Stomach (tissue), 8 donors: ENCODE measurements at regions not wholly inside any gene's neighbourhood (a gene's known extent, or its start where the extent isn't known, plus 50 kb on each side); places are given as distances from the start of the nearest gene placed in this dataset.

ENCODE experiments used
- DNase-seq, 2 donors: peaks; one replicate each; pipeline versions ENCODE4 v3.0.0 to v3.0.0-alpha.2; 2013 to 2019
- H3K27ac ChIP-seq, 5 donors: fragments of 200-600 bp in 4 of 5; sonication (generic) in 4 of 5; one replicate each; pipeline ENCODE4 v1.5.1; 2013 to 2019; ENCODE audit warnings: mild to moderate bottlenecking in 1 of 5, moderate library complexity in 1 of 5
- H3K27me3 ChIP-seq, 3 donors: fragments of 200-600 bp; sonication (generic); one replicate each; pipeline ENCODE4 v1.5.1; 2017 to 2019; ENCODE audit warnings: mixed run types in 1 of 3
- H3K36me3 ChIP-seq, 4 donors: fragments of 200-600 bp; sonication (generic); 1 replicate in 3 of 4; 2 replicates in 1 of 4; pipeline ENCODE4 v1.5.1; 2016 to 2019
- H3K4me1 ChIP-seq, 4 donors: fragments of 200-600 bp; sonication (generic); one replicate each; pipeline ENCODE4 v1.5.1; 2016 to 2019
- H3K4me3 ChIP-seq, 4 donors: fragments of 200-600 bp; sonication (generic) in 3 of 4; one replicate each; pipeline ENCODE4 v1.5.1; 2016 to 2019; ENCODE audit warnings: mild to moderate bottlenecking in 1 of 4
- H3K9me3 ChIP-seq, 4 donors: fragments of 200-600 bp; sonication (generic); one replicate each; pipeline ENCODE4 v1.5.1; 2016 to 2019
- EP300 ChIP-seq: sonication (generic); formaldehyde crosslinking; IDR thresholded peaks from one replicate; pipeline ENCODE4 v1.6.1; 2017; ENCODE audit warnings: antibody characterized with exemption
- POLR2A ChIP-seq, 4 donors: fragments of 450-650 bp; IDR thresholded peaks; one replicate each; pipeline ENCODE4 v1.6.1; 2016; ENCODE audit warnings: antibody characterized with exemption in 4 of 4, control low read depth in 2 of 4, mild to moderate bottlenecking in 1 of 4, moderate library complexity in 1 of 4
- POLR2AphosphoS5 ChIP-seq, 3 donors: sonication (generic); formaldehyde crosslinking; IDR thresholded peaks; one replicate each; pipeline ENCODE4 v1.6.1; 2016; ENCODE audit warnings: antibody characterized with exemption in 3 of 3
- WGBS, 5 donors: extraction: QIAGEN DNeasy Blood & Tissue Kit in 3 of 5; methylation state at CpG; one replicate each; pipeline versions ENCODE4 v1.1.5 to v1.1.7; 2013 to 2018; 5-methylcytosine and 5-hydroxymethylcytosine counted together
- intact Hi-C: fragments of 100-400 bp; cut with DNase I; formaldehyde crosslinking; loops from one replicate; pipeline ENCODE4 v1.15.1; 2023; ENCODE audit warnings: low total_unique reads
- TF ChIP-seq, protein P1 (sequence below), 7 experiments: fragments of 450-650 bp in 4 of 7; fragments of 200-600 bp in 3 of 7; sonication (generic) in 3 of 7; IDR thresholded peaks; one replicate each; pipeline ENCODE4 v1.5.1; 2016 to 2019; ENCODE audit warnings: antibody characterized with exemption in 7 of 7, control low read depth in 2 of 7, mild to moderate bottlenecking in 1 of 7
- donor health status: healthy with polysubstance abuse.
- donor health status: Bipolar disorder and iron deficiency.
- donor health status: healthy.

DNA sequence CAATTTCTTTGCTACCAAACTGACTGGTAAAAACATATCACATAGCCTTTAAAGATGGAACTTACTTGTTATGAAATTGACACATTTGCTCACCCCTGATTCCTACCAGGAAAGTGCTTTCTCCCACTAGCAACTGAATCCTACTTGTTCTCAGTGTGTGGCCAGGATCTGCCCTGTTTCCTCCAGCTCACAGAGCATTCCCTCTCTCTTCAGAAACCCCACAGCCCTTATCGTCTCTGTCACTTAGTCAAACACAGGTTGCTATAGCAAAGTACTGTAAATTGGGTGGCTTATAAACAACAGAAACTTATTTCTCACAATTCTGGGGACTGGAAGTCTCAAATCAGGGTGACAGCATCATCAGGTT is 265.2 kb upstream of the BOD1L1 start:
- intact Hi-C loops = no loop called here
- no peaks in the 10 kb centered on the region for H3K36me3 ChIP-seq
- no peaks in the 10 kb centered on the region for H3K9me3 ChIP-seq
- TF ChIP-seq POLR2A (IDR thresholded peaks at IDR 0.05) (no peak), EP300 (no peak), POLR2AphosphoS5 (IDR thresholded peaks at IDR 0.05) (no peak)
- TF ChIP-seq, protein P1, sequence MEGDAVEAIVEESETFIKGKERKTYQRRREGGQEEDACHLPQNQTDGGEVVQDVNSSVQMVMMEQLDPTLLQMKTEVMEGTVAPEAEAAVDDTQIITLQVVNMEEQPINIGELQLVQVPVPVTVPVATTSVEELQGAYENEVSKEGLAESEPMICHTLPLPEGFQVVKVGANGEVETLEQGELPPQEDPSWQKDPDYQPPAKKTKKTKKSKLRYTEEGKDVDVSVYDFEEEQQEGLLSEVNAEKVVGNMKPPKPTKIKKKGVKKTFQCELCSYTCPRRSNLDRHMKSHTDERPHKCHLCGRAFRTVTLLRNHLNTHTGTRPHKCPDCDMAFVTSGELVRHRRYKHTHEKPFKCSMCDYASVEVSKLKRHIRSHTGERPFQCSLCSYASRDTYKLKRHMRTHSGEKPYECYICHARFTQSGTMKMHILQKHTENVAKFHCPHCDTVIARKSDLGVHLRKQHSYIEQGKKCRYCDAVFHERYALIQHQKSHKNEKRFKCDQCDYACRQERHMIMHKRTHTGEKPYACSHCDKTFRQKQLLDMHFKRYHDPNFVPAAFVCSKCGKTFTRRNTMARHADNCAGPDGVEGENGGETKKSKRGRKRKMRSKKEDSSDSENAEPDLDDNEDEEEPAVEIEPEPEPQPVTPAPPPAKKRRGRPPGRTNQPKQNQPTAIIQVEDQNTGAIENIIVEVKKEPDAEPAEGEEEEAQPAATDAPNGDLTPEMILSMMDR (IDR thresholded peaks at IDR 0.05) = no peak
- no peaks in the 10 kb centered on the region for H3K27me3 ChIP-seq
- H3K4me3 ChIP-seq = no peak overlapping the region
- no peak overlapping the region for H3K27ac ChIP-seq
- no peaks in the 10 kb centered on the region for H3K4me1 ChIP-seq
- no peak for DNase-seq
- 19 to 46% (median 30%) methylated on average over 1 of the region's 1 CpG for WGBS, 5 donors

DNA sequence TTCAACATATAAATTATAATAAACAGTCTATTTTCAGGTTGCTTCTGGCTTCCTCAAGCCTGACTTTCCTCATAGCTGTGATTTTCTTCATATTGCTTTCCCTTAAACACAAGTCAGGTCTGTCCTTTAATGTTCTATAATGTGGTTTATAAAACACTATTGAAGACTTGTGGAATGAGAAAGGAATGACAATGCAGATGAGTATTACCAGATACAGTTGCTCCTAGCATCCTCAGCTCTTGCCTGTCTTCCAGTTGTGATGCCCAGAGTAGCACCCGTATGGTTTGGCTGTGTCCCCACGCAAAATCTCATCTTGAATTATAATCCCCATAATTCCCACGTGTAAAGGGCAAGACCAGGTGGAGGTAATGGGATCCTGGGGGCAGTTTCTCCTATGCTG is 265.7 kb upstream of the BOD1L1 start:
- Histone ChIP-seq H3K27ac (no peak overlapping the region), H3K4me3 (no peak overlapping the region), H3K9me3 (no peaks in the 10 kb centered on the region), H3K36me3 (no peaks in the 10 kb centered on the region), H3K4me1 (no peaks in the 10 kb centered on the region), H3K27me3 (no peaks in the 10 kb centered on the region)
- TF ChIP-seq EP300 (no peak), POLR2AphosphoS5 (IDR thresholded peaks at IDR 0.05) (no peak)
- DNase-seq = no peak
- WGBS, 5 donors = 75 to 85% (median 83%) methylated on average over 3 of the region's 3 CpGs
- intact Hi-C loops = no loop called here

DNA sequence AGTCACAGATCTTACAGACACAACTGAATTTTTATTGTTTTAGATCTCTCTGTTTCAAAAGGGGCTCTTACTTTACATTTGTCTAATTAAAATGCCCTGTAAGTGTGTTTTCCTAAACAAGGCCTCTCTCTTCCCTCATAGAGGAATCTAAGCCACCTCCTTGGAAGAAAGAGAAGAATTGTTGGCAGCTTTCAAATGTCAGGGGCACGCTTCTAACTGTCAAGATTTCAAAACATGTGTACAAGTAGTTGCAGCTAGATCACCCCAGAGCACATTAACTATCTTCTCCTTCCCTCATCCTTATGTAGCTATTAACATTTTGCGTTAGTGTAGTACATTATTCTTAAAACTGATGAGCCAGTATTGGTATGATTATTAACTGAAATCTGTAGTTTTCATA is 266.5 kb upstream of the BOD1L1 start:
- DNase-seq = no peak
- WGBS, 5 donors = 72 to 89% (median 80%) methylated on average over 2 of the region's 2 CpGs
- intact Hi-C loops = no loop called here

DNA sequence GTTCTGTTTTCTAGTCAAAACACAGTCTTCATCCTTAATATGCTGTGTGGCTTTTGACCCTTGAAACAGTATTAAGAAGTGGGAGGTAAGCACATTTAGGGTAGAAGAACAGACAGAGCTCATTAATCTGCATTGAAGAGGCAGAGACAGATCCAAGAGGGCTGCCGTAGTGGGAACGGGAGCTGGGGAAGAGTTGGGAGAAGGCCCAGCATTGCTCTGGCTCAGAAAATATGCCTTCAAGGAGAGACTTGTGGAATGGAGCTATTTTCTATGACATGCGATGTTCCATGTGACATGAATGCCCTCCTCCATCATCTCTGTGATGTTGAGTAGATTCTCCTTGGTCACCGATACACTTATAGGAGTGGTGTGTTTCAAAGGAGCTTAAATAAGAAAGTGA is 273.3 kb upstream of the BOD1L1 start:
- H3K4me3 ChIP-seq = no peak overlapping the region
- TF ChIP-seq EP300 (no peak), POLR2A (IDR thresholded peaks at IDR 0.05) (no peak), POLR2AphosphoS5 (IDR thresholded peaks at IDR 0.05) (no peak)
- TF ChIP-seq, protein P1 (IDR thresholded peaks at IDR 0.05) = no peak
- no peaks in the 10 kb centered on the region for H3K4me1 ChIP-seq
- 83 to 94% (median 89%) methylated on average over 4 of the region's 4 CpGs for WGBS, 5 donors
- H3K9me3 ChIP-seq = no peaks in the 10 kb centered on the region
- H3K36me3 ChIP-seq = no peaks in the 10 kb centered on the region
- no peak overlapping the region for H3K27ac ChIP-seq
- no peaks in the 10 kb centered on the region for H3K27me3 ChIP-seq
- no peak for DNase-seq
- intact Hi-C loops = no loop called here

More for the DNA sequence above, 266.5 kb upstream of the BOD1L1 start:
- H3K4me1 ChIP-seq = no peaks in the 10 kb centered on the region
- H3K9me3 ChIP-seq = no peaks in the 10 kb centered on the region
- H3K27me3 ChIP-seq = no peaks in the 10 kb centered on the region
- H3K27ac ChIP-seq = no peak overlapping the region
- H3K4me3 ChIP-seq = no peak overlapping the region
- TF ChIP-seq EP300 (no peak), POLR2AphosphoS5 (IDR thresholded peaks at IDR 0.05) (no peak), POLR2A (IDR thresholded peaks at IDR 0.05) (no peak)
- TF ChIP-seq, protein P1 (IDR thresholded peaks at IDR 0.05) = no peak
- H3K36me3 ChIP-seq = no peaks in the 10 kb centered on the region

DNA sequence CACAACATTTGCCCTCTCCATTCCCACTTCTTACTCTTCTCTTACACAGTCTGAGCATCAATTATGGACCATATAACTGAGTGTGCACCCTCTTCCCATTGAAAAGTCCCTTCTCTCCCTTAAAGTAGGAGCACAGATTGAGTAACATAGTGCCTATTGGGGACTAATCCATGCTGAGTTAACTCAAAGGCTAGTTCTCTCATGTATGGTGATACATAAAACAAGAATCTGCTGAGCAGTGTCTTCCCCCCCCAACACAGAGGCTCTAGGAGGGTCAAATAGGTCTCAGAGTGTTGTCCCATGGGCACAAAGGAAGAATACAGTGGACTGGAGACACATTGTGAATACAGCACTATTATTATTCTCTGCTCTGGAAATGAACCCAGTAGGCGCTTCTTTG is 274.6 kb upstream of the BOD1L1 start:
- H3K4me3 ChIP-seq = no peak overlapping the region
- no peaks in the 10 kb centered on the region for H3K27me3 ChIP-seq
- DNase-seq = no peak
- H3K36me3 ChIP-seq = no peaks in the 10 kb centered on the region
- intact Hi-C loops = no loop called here
- no peak overlapping the region for H3K27ac ChIP-seq
- no peaks in the 10 kb centered on the region for H3K4me1 ChIP-seq
- TF ChIP-seq POLR2AphosphoS5 (IDR thresholded peaks at IDR 0.05) (no peak), EP300 (no peak), POLR2A (IDR thresholded peaks at IDR 0.05) (no peak)
- TF ChIP-seq, protein P1 (IDR thresholded peaks at IDR 0.05) = no peak
- no peaks in the 10 kb centered on the region for H3K9me3 ChIP-seq
- WGBS, 5 donors = 77 to 100% (median 94%) methylated on average over 1 of the region's 1 CpG
